PC-3 (cell line): ENCODE measurements at regions not wholly inside any gene's neighbourhood (a gene's known extent, or its start where the extent isn't known, plus 50 kb on each side); places are given as distances from the start of the nearest gene placed in this dataset.

ENCODE experiments used
- EZH2phosphoT487 ChIP-seq: fragments of 300-600 bp; sonication (generic); IDR thresholded peaks from 2 replicates; pipeline ENCODE4 v1.6.1; 2018; ENCODE audit warnings: mild to moderate bottlenecking, antibody characterized with exemption, low read length, borderline replicate concordance
- TF ChIP-seq, protein P1 (sequence below): fragments of 300-600 bp; sonication (generic); conservative IDR thresholded peaks from 2 replicates; pipeline ENCODE4 v1.5.1; 2017; ENCODE audit warnings: antibody characterized with exemption, low read depth, mild to moderate bottlenecking, low read length

- TF ChIP-seq, protein P1, sequence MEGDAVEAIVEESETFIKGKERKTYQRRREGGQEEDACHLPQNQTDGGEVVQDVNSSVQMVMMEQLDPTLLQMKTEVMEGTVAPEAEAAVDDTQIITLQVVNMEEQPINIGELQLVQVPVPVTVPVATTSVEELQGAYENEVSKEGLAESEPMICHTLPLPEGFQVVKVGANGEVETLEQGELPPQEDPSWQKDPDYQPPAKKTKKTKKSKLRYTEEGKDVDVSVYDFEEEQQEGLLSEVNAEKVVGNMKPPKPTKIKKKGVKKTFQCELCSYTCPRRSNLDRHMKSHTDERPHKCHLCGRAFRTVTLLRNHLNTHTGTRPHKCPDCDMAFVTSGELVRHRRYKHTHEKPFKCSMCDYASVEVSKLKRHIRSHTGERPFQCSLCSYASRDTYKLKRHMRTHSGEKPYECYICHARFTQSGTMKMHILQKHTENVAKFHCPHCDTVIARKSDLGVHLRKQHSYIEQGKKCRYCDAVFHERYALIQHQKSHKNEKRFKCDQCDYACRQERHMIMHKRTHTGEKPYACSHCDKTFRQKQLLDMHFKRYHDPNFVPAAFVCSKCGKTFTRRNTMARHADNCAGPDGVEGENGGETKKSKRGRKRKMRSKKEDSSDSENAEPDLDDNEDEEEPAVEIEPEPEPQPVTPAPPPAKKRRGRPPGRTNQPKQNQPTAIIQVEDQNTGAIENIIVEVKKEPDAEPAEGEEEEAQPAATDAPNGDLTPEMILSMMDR: no peak
- TF ChIP-seq EZH2phosphoT487: no peak
Measured at GRCh38 chr6:21780679-21781078, 187.1 kb downstream of the SOX4 start.
